Kidney epithelial cell (primary cell): ENCODE measurements at regions not wholly inside any gene's neighbourhood (a gene's known extent, or its start where the extent isn't known, plus 50 kb on each side); places are given as distances from the start of the nearest gene placed in this dataset.

Experiments used
- DNase-seq: peaks from one replicate; pipeline ENCODE4 v3.0.0-alpha.2; 2010; ENCODE audit warnings: low read depth
- H3K27me3 ChIP-seq: 2 replicates; pipeline ENCODE4 v1.6.0; 2011; ENCODE audit warnings: low read length; ENCODE audit not compliant: control insufficient read depth, insufficient read depth
- H3K36me3 ChIP-seq: 2 replicates; pipeline ENCODE4 v1.5.1; 2011; ENCODE audit warnings: low read length; ENCODE audit not compliant: control insufficient read depth, insufficient read depth
- H3K4me3 ChIP-seq: 2 replicates; pipeline ENCODE4 v1.5.1; 2011; ENCODE audit warnings: low read depth, mild to moderate bottlenecking, control low read depth, low read length
- CTCF ChIP-seq: IDR thresholded peaks from 2 replicates; pipeline ENCODE4 v1.5.1; 2011; ENCODE audit warnings: mild to moderate bottlenecking, moderate library complexity, low read length, control low read depth, inconsistent platforms; ENCODE audit not compliant: insufficient read depth, poor library complexity, severe bottlenecking

GRCh38 chr16:65521633-65522328 is 399.9 kb upstream of the CDH11 start:
- Histone ChIP-seq H3K36me3 (no peaks in the 10 kb centered on the region), H3K4me3 (no peak overlapping the region), H3K27me3 (no peaks in the 10 kb centered on the region)
- DNase-seq, result no peak
- no peak for TF ChIP-seq CTCF

- Histone ChIP-seq H3K27me3 (no peaks in the 10 kb centered on the region), H3K36me3 (no peaks in the 10 kb centered on the region), H3K4me3 (no peak overlapping the region)
- no peak for DNase-seq
- TF ChIP-seq CTCF, result no peak
Observed at GRCh38 chr16:65519402-65519801, 397.5 kb upstream of the CDH11 start.

GRCh38 chr16:65515193-65515592 is 393.3 kb upstream of the CDH11 start:
- Histone ChIP-seq H3K4me3 (no peak overlapping the region), H3K36me3 (no peaks in the 10 kb centered on the region), H3K27me3 (no peaks in the 10 kb centered on the region)
- DNase-seq, result no peak
- no peak for TF ChIP-seq CTCF

GRCh38 chr16:65510850-65511249 is 389.0 kb upstream of the CDH11 start:
- H3K36me3 ChIP-seq, result no peaks in the 10 kb centered on the region
- no peak for TF ChIP-seq CTCF
- no peak overlapping the region for H3K4me3 ChIP-seq
- H3K27me3 ChIP-seq, result no peaks in the 10 kb centered on the region
- no peak for DNase-seq

GRCh38 chr16:65510241-65510640 is 388.4 kb upstream of the CDH11 start:
- H3K4me3 ChIP-seq, result no peak overlapping the region
- no peak for DNase-seq
- no peaks in the 10 kb centered on the region for H3K27me3 ChIP-seq
- no peaks in the 10 kb centered on the region for H3K36me3 ChIP-seq
- no peak for TF ChIP-seq CTCF

- no peaks in the 10 kb centered on the region for H3K27me3 ChIP-seq
- no peak overlapping the region for H3K4me3 ChIP-seq
- no peaks in the 10 kb centered on the region for H3K36me3 ChIP-seq
- no peak for TF ChIP-seq CTCF
- DNase-seq, result no peak
Observed at GRCh38 chr16:65509172-65509571, 387.3 kb upstream of the CDH11 start.
